ENCODE measurements at regions not wholly inside any gene's neighbourhood (a gene's known extent, or its start where the extent isn't known, plus 50 kb on each side); places are given as distances from the start of the nearest gene placed in this dataset.

- Histone ChIP-seq H3K9ac (ENCODE audit: low read depth, low read length) (no peak overlapping the region), H3K27ac (ENCODE audit: low read depth, low read length) (no peak overlapping the region), H3K4me1 (ENCODE audit: control insufficient read depth, insufficient read depth, low read length) (0 out of 2 replicates have a peak, but pooled peaks cover 4% of the 10 kb centered on the region), H3K27me3 (ENCODE audit: control insufficient read depth, insufficient read depth, low read length) (no peaks in the 10 kb centered on the region), H3K4me3 (ENCODE audit: low read depth, low read length) (no peak overlapping the region), H3K9me3 (ENCODE audit: control insufficient read depth, insufficient read depth, low read length) (no peaks in the 10 kb centered on the region), H3K36me3 (ENCODE audit: control insufficient read depth, insufficient read depth, low read length) (no peaks in the 10 kb centered on the region)
Measured at GRCh38 chr2:19762959-19763605, 138.7 kb downstream of the TTC32 start.

- no peaks in the 10 kb centered on the region for H3K9me3 ChIP-seq (ENCODE audit: control insufficient read depth, insufficient read depth, low read length)
- no peaks in the 10 kb centered on the region for H3K4me1 ChIP-seq (ENCODE audit: control insufficient read depth, insufficient read depth, low read length)
Measured at GRCh38 chr2:19762142-19762541, 139.6 kb downstream of the TTC32 start.

GRCh38 chr2:19759880-19760279 is 141.9 kb downstream of the TTC32 start:
- no peaks in the 10 kb centered on the region for H3K4me1 ChIP-seq (ENCODE audit: control insufficient read depth, insufficient read depth, low read length)
- H3K4me3 ChIP-seq (ENCODE audit: low read depth, low read length) = no peak overlapping the region
- no peak overlapping the region for H3K9ac ChIP-seq (ENCODE audit: low read depth, low read length)
- H3K27me3 ChIP-seq (ENCODE audit: control insufficient read depth, insufficient read depth, low read length) = no peaks in the 10 kb centered on the region
- H3K36me3 ChIP-seq (ENCODE audit: control insufficient read depth, insufficient read depth, low read length) = no peaks in the 10 kb centered on the region
- H3K27ac ChIP-seq (ENCODE audit: low read depth, low read length) = no peak overlapping the region
- no peaks in the 10 kb centered on the region for H3K9me3 ChIP-seq (ENCODE audit: control insufficient read depth, insufficient read depth, low read length)

More at GRCh38 chr2:19762142-19762541, 139.6 kb downstream of the TTC32 start:
- Histone ChIP-seq H3K27ac (ENCODE audit: low read depth, low read length) (no peak overlapping the region), H3K36me3 (ENCODE audit: control insufficient read depth, insufficient read depth, low read length) (no peaks in the 10 kb centered on the region), H3K27me3 (ENCODE audit: control insufficient read depth, insufficient read depth, low read length) (no peaks in the 10 kb centered on the region), H3K9ac (ENCODE audit: low read depth, low read length) (no peak overlapping the region), H3K4me3 (ENCODE audit: low read depth, low read length) (no peak overlapping the region)

GRCh38 chr2:19758658-19759057 is 143.1 kb downstream of the TTC32 start:
- H3K36me3 ChIP-seq (ENCODE audit: control insufficient read depth, insufficient read depth, low read length) = no peaks in the 10 kb centered on the region
- no peak overlapping the region for H3K4me3 ChIP-seq (ENCODE audit: low read depth, low read length)
- H3K27me3 ChIP-seq (ENCODE audit: control insufficient read depth, insufficient read depth, low read length) = no peaks in the 10 kb centered on the region
- no peaks in the 10 kb centered on the region for H3K9me3 ChIP-seq (ENCODE audit: control insufficient read depth, insufficient read depth, low read length)
- no peak overlapping the region for H3K9ac ChIP-seq (ENCODE audit: low read depth, low read length)
- H3K27ac ChIP-seq (ENCODE audit: low read depth, low read length) = no peak overlapping the region
- H3K4me1 ChIP-seq (ENCODE audit: control insufficient read depth, insufficient read depth, low read length) = no peaks in the 10 kb centered on the region

GRCh38 chr2:19757586-19757985 is 144.2 kb downstream of the TTC32 start:
- Histone ChIP-seq H3K36me3 (ENCODE audit: control insufficient read depth, insufficient read depth, low read length) (no peaks in the 10 kb centered on the region), H3K4me1 (ENCODE audit: control insufficient read depth, insufficient read depth, low read length) (no peaks in the 10 kb centered on the region), H3K9ac (ENCODE audit: low read depth, low read length) (no peak overlapping the region), H3K27ac (ENCODE audit: low read depth, low read length) (no peak overlapping the region), H3K4me3 (ENCODE audit: low read depth, low read length) (no peak overlapping the region), H3K27me3 (ENCODE audit: control insufficient read depth, insufficient read depth, low read length) (no peaks in the 10 kb centered on the region), H3K9me3 (ENCODE audit: control insufficient read depth, insufficient read depth, low read length) (no peaks in the 10 kb centered on the region)

GRCh38 chr2:19754907-19755306 is 146.9 kb downstream of the TTC32 start:
- no peak overlapping the region for H3K27ac ChIP-seq (ENCODE audit: low read depth, low read length)
- H3K36me3 ChIP-seq (ENCODE audit: control insufficient read depth, insufficient read depth, low read length) = no peaks in the 10 kb centered on the region
- H3K4me1 ChIP-seq (ENCODE audit: control insufficient read depth, insufficient read depth, low read length) = no peaks in the 10 kb centered on the region
- no peaks in the 10 kb centered on the region for H3K9me3 ChIP-seq (ENCODE audit: control insufficient read depth, insufficient read depth, low read length)
- H3K27me3 ChIP-seq (ENCODE audit: control insufficient read depth, insufficient read depth, low read length) = no peaks in the 10 kb centered on the region
- H3K9ac ChIP-seq (ENCODE audit: low read depth, low read length) = no peak overlapping the region
- H3K4me3 ChIP-seq (ENCODE audit: low read depth, low read length) = no peak overlapping the region

- Histone ChIP-seq H3K27ac (ENCODE audit: low read depth, low read length) (no peak overlapping the region), H3K9me3 (ENCODE audit: control insufficient read depth, insufficient read depth, low read length) (no peaks in the 10 kb centered on the region), H3K4me1 (ENCODE audit: control insufficient read depth, insufficient read depth, low read length) (no peaks in the 10 kb centered on the region)
Measured at GRCh38 chr2:19753818-19754217, 148.0 kb downstream of the TTC32 start.

GRCh38 chr2:19753314-19753713 is 148.5 kb downstream of the TTC32 start:
- Histone ChIP-seq H3K9ac (ENCODE audit: low read depth, low read length) (no peak overlapping the region), H3K36me3 (ENCODE audit: control insufficient read depth, insufficient read depth, low read length) (no peaks in the 10 kb centered on the region), H3K27me3 (ENCODE audit: control insufficient read depth, insufficient read depth, low read length) (no peaks in the 10 kb centered on the region), H3K9me3 (ENCODE audit: control insufficient read depth, insufficient read depth, low read length) (no peaks in the 10 kb centered on the region), H3K27ac (ENCODE audit: low read depth, low read length) (no peak overlapping the region), H3K4me1 (ENCODE audit: control insufficient read depth, insufficient read depth, low read length) (no peaks in the 10 kb centered on the region), H3K4me3 (ENCODE audit: low read depth, low read length) (no peak overlapping the region)

More at GRCh38 chr2:19753818-19754217, 148.0 kb downstream of the TTC32 start:
- Histone ChIP-seq H3K36me3 (ENCODE audit: control insufficient read depth, insufficient read depth, low read length) (no peaks in the 10 kb centered on the region), H3K9ac (ENCODE audit: low read depth, low read length) (no peak overlapping the region), H3K4me3 (ENCODE audit: low read depth, low read length) (no peak overlapping the region), H3K27me3 (ENCODE audit: control insufficient read depth, insufficient read depth, low read length) (no peaks in the 10 kb centered on the region)

- Histone ChIP-seq H3K9ac (ENCODE audit: low read depth, low read length) (no peak overlapping the region), H3K9me3 (ENCODE audit: control insufficient read depth, insufficient read depth, low read length) (no peaks in the 10 kb centered on the region), H3K4me3 (ENCODE audit: low read depth, low read length) (no peak overlapping the region), H3K27me3 (ENCODE audit: control insufficient read depth, insufficient read depth, low read length) (no peaks in the 10 kb centered on the region), H3K27ac (ENCODE audit: low read depth, low read length) (no peak overlapping the region), H3K4me1 (ENCODE audit: control insufficient read depth, insufficient read depth, low read length) (no peaks in the 10 kb centered on the region), H3K36me3 (ENCODE audit: control insufficient read depth, insufficient read depth, low read length) (no peaks in the 10 kb centered on the region)
Measured at GRCh38 chr2:19752500-19752899, 149.3 kb downstream of the TTC32 start.

GRCh38 chr2:19751631-19752030 is 150.2 kb downstream of the TTC32 start:
- Histone ChIP-seq H3K9ac (ENCODE audit: low read depth, low read length) (no peak overlapping the region), H3K4me3 (ENCODE audit: low read depth, low read length) (no peak overlapping the region), H3K27ac (ENCODE audit: low read depth, low read length) (no peak overlapping the region), H3K9me3 (ENCODE audit: control insufficient read depth, insufficient read depth, low read length) (no peaks in the 10 kb centered on the region), H3K27me3 (ENCODE audit: control insufficient read depth, insufficient read depth, low read length) (no peaks in the 10 kb centered on the region), H3K4me1 (ENCODE audit: control insufficient read depth, insufficient read depth, low read length) (no peaks in the 10 kb centered on the region), H3K36me3 (ENCODE audit: control insufficient read depth, insufficient read depth, low read length) (no peaks in the 10 kb centered on the region)

- no peaks in the 10 kb centered on the region for H3K27me3 ChIP-seq (ENCODE audit: control insufficient read depth, insufficient read depth, low read length)
- H3K9me3 ChIP-seq (ENCODE audit: control insufficient read depth, insufficient read depth, low read length) = no peaks in the 10 kb centered on the region
- H3K9ac ChIP-seq (ENCODE audit: low read depth, low read length) = no peak overlapping the region
- no peak overlapping the region for H3K4me3 ChIP-seq (ENCODE audit: low read depth, low read length)
- no peaks in the 10 kb centered on the region for H3K36me3 ChIP-seq (ENCODE audit: control insufficient read depth, insufficient read depth, low read length)
- H3K4me1 ChIP-seq (ENCODE audit: control insufficient read depth, insufficient read depth, low read length) = no peaks in the 10 kb centered on the region
- H3K27ac ChIP-seq (ENCODE audit: low read depth, low read length) = no peak overlapping the region
Measured at GRCh38 chr2:19750136-19750535, 151.6 kb downstream of the TTC32 start.

- H3K9ac ChIP-seq (ENCODE audit: low read depth, low read length) = no peak overlapping the region
- H3K27ac ChIP-seq (ENCODE audit: low read depth, low read length) = no peak overlapping the region
- no peaks in the 10 kb centered on the region for H3K27me3 ChIP-seq (ENCODE audit: control insufficient read depth, insufficient read depth, low read length)
- no peak overlapping the region for H3K4me3 ChIP-seq (ENCODE audit: low read depth, low read length)
- H3K36me3 ChIP-seq (ENCODE audit: control insufficient read depth, insufficient read depth, low read length) = no peaks in the 10 kb centered on the region
- H3K4me1 ChIP-seq (ENCODE audit: control insufficient read depth, insufficient read depth, low read length) = no peaks in the 10 kb centered on the region
- no peaks in the 10 kb centered on the region for H3K9me3 ChIP-seq (ENCODE audit: control insufficient read depth, insufficient read depth, low read length)
Measured at GRCh38 chr2:19749507-19749836, 152.3 kb downstream of the TTC32 start.

Measured in HUES48 (cell line).